ENCODE measurements at regions not wholly inside any gene's neighbourhood (a gene's known extent, or its start where the extent isn't known, plus 50 kb on each side); places are given as distances from the start of the nearest gene placed in this dataset.

GRCh38 chr15:98280284-98280975, 319.9 kb downstream of the ARRDC4 start:
- DNase-seq, result no peak

- DNase-seq, result no peak
Observed at GRCh38 chr15:98281130-98281529, 320.6 kb downstream of the ARRDC4 start.

- no peak for DNase-seq
Observed at GRCh38 chr15:98282656-98283332, 322.3 kb downstream of the ARRDC4 start.

GRCh38 chr15:98286200-98286599, 325.7 kb downstream of the ARRDC4 start:
- no peak for DNase-seq

GRCh38 chr15:98286831-98287230, 326.3 kb downstream of the ARRDC4 start:
- peak; percentile 41 for DNase-seq

- no peak for DNase-seq
Observed at GRCh38 chr15:98288091-98288590, 327.6 kb downstream of the ARRDC4 start.

GRCh38 chr15:98289747-98290146, 329.2 kb downstream of the ARRDC4 start:
- DNase-seq, result peak; percentile 17

GRCh38 chr15:98292442-98293240, 332.1 kb downstream of the ARRDC4 start:
- no peak for DNase-seq

- no peak for DNase-seq
Observed at GRCh38 chr15:98294126-98294525, 333.6 kb downstream of the ARRDC4 start.

GRCh38 chr15:98295101-98295759, 334.7 kb downstream of the ARRDC4 start:
- DNase-seq, result peak; percentile 47

GRCh38 chr15:98296653-98297052, 336.1 kb downstream of the ARRDC4 start:
- no peak for DNase-seq

- no peak for DNase-seq
Observed at GRCh38 chr15:98304371-98304770, 343.9 kb downstream of the ARRDC4 start.

- no peak for DNase-seq
Observed at GRCh38 chr15:98308117-98308516, 340.2 kb upstream of the IGF1R start.

- DNase-seq, result peak; percentile 63
Observed at GRCh38 chr15:98311566-98312188, 336.7 kb upstream of the IGF1R start.

- DNase-seq, result no peak
Observed at GRCh38 chr15:98312913-98313312, 335.4 kb upstream of the IGF1R start.

- no peak for DNase-seq
Observed at GRCh38 chr15:98315971-98316370, 332.4 kb upstream of the IGF1R start.

GRCh38 chr15:98321896-98322295, 326.4 kb upstream of the IGF1R start:
- peak; percentile 2 for DNase-seq

- no peak for DNase-seq
Observed at GRCh38 chr15:98322581-98322980, 325.8 kb upstream of the IGF1R start.

GRCh38 chr15:98324341-98324970, 323.9 kb upstream of the IGF1R start:
- DNase-seq, result no peak

GRCh38 chr15:98326804-98327203, 321.5 kb upstream of the IGF1R start:
- DNase-seq, result no peak

GRCh38 chr15:98330258-98330657, 318.1 kb upstream of the IGF1R start:
- no peak for DNase-seq

Data from fibroblast of skin of right quadriceps (primary cell).